ENCODE measurements at regions not wholly inside any gene's neighbourhood (a gene's known extent, or its start where the extent isn't known, plus 50 kb on each side); places are given as distances from the start of the nearest gene placed in this dataset.

- TF ChIP-seq POLR2AphosphoS5 (IDR thresholded peaks at IDR 0.05; ENCODE audit: insufficient read depth in 1 of 2, low read depth in 1 of 2), result no peak
- no peak for TF ChIP-seq CTCF (IDR thresholded peaks at IDR 0.05)
Measured at GRCh38 chr18:34482204-34482603, 227.9 kb upstream of the DTNA start.
